SU-DHL-6 (cell line): ENCODE measurements at regions not wholly inside any gene's neighbourhood (a gene's known extent, or its start where the extent isn't known, plus 50 kb on each side); places are given as distances from the start of the nearest gene placed in this dataset.

Experiments
- H2AFZ ChIP-seq: fragments of 200-600 bp; sonication (generic); 2 replicates; pipeline ENCODE4 v1.6.1; 2014; ENCODE audit warnings: low read depth, mild to moderate bottlenecking, moderate library complexity, mixed read lengths, antibody characterized with exemption, low read length; ENCODE audit not compliant: severe bottlenecking
- H3F3A ChIP-seq: fragments of 200-600 bp; shearing (Covaris generic); 2 replicates; pipeline ENCODE4 v1.6.0; 2016; ENCODE audit warnings: antibody characterized with exemption, mild to moderate bottlenecking; ENCODE audit not compliant: insufficient read depth
- H3K27ac ChIP-seq: fragments of 200-600 bp; sonication (generic); 2 replicates; pipeline ENCODE4 v1.5.1; 2016; ENCODE audit warnings: low read depth, mild to moderate bottlenecking, low read length, moderate library complexity, mixed read lengths
- H3K27me3 ChIP-seq: fragments of 200-600 bp; sonication (generic), shearing (Covaris generic); 2 replicates; pipeline ENCODE4 v1.6.0; 2014; ENCODE audit warnings: mild to moderate bottlenecking, low read length
- H3K36me3 ChIP-seq: fragments of 200-600 bp; sonication (generic); 2 replicates; pipeline ENCODE4 v1.6.1; 2014; ENCODE audit warnings: mild to moderate bottlenecking, low read length, mixed read lengths
- H3K4me2 ChIP-seq: fragments of 300-600, 200-600 bp; shearing (Covaris generic), sonication (generic); 2 replicates; pipeline ENCODE4 v1.6.0; 2014; ENCODE audit warnings: low read length, low read depth, mild to moderate bottlenecking; ENCODE audit not compliant: poor library complexity, severe bottlenecking
- H3K4me3 ChIP-seq: fragments of 200-600 bp; sonication (generic); 2 replicates; pipeline ENCODE4 v1.5.1; 2014; ENCODE audit warnings: antibody characterized with exemption, low read length, mild to moderate bottlenecking, mixed read lengths; ENCODE audit not compliant: insufficient read depth, poor library complexity, severe bottlenecking
- H3K79me2 ChIP-seq: fragments of 200-600 bp; sonication (generic); 2 replicates; pipeline ENCODE4 v1.6.1; 2014; ENCODE audit warnings: mild to moderate bottlenecking, low read length, moderate library complexity; ENCODE audit not compliant: insufficient read depth
- H3K9ac ChIP-seq: fragments of 200-600 bp; sonication (generic); 2 replicates; pipeline ENCODE4 v1.7.0; 2014; ENCODE audit warnings: mild to moderate bottlenecking, low read length
- H3K9me2 ChIP-seq: fragments of 200-600 bp; sonication (generic); replicated peaks from 2 replicates; pipeline ENCODE4 v1.6.1; 2014; ENCODE audit warnings: low read length; ENCODE audit not compliant: insufficient read depth
- H3K9me3 ChIP-seq: fragments of 200-600 bp; sonication (generic); 2 replicates; pipeline ENCODE4 v1.6.1; 2014; ENCODE audit warnings: low read length, mixed read lengths; ENCODE audit not compliant: insufficient read depth
- H4K20me1 ChIP-seq: fragments of 200-600 bp; sonication (generic); 2 replicates; pipeline ENCODE4 v1.6.1; 2014; ENCODE audit warnings: low read depth, mild to moderate bottlenecking, antibody characterized with exemption, low read length, moderate library complexity, mixed read lengths
- EZH2phosphoT487 ChIP-seq: fragments of 200-600 bp; sonication (generic), shearing (Covaris generic); conservative IDR thresholded peaks from 2 replicates; pipeline ENCODE4 v1.6.1; 2018; ENCODE audit warnings: mild to moderate bottlenecking, antibody characterized with exemption, low read length, moderate library complexity, mixed read lengths
- TF ChIP-seq, protein P1 (sequence below): fragments of 200-600 bp; sonication (generic); IDR thresholded peaks from one replicate; pipeline ENCODE4 v1.5.1; 2017; ENCODE audit warnings: antibody characterized with exemption, mild to moderate bottlenecking, low read length, moderate library complexity; ENCODE audit not compliant: insufficient read depth, poor library complexity, severe bottlenecking

GRCh38 chr3:118628704-118629341, 405.8 kb downstream of the IGSF11 start:
- Histone ChIP-seq H3K9ac (no peak overlapping the region), H3K36me3 (no peaks in the 10 kb centered on the region), H3F3A (no peaks in the 10 kb centered on the region), H3K9me2 (no peaks in the 10 kb centered on the region), H4K20me1 (no peaks in the 10 kb centered on the region), H3K4me2 (no peak overlapping the region), H3K4me3 (no peak overlapping the region), H3K79me2 (no peaks in the 10 kb centered on the region), H3K27ac (no peak overlapping the region), H3K27me3 (no peaks in the 10 kb centered on the region), H3K9me3 (no peaks in the 10 kb centered on the region), H2AFZ (no peak overlapping the region)
- TF ChIP-seq EZH2phosphoT487 = no peak
- TF ChIP-seq, protein P1, sequence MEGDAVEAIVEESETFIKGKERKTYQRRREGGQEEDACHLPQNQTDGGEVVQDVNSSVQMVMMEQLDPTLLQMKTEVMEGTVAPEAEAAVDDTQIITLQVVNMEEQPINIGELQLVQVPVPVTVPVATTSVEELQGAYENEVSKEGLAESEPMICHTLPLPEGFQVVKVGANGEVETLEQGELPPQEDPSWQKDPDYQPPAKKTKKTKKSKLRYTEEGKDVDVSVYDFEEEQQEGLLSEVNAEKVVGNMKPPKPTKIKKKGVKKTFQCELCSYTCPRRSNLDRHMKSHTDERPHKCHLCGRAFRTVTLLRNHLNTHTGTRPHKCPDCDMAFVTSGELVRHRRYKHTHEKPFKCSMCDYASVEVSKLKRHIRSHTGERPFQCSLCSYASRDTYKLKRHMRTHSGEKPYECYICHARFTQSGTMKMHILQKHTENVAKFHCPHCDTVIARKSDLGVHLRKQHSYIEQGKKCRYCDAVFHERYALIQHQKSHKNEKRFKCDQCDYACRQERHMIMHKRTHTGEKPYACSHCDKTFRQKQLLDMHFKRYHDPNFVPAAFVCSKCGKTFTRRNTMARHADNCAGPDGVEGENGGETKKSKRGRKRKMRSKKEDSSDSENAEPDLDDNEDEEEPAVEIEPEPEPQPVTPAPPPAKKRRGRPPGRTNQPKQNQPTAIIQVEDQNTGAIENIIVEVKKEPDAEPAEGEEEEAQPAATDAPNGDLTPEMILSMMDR = peak; percentile 53

GRCh38 chr3:118629821-118630220, 404.8 kb downstream of the IGSF11 start:
- no peak overlapping the region for H3K4me2 ChIP-seq
- no peak overlapping the region for H3K27ac ChIP-seq
- H3K9me2 ChIP-seq = no peaks in the 10 kb centered on the region
- H3K36me3 ChIP-seq = no peaks in the 10 kb centered on the region
- H4K20me1 ChIP-seq = no peaks in the 10 kb centered on the region
- no peaks in the 10 kb centered on the region for H3K79me2 ChIP-seq
- H3F3A ChIP-seq = no peaks in the 10 kb centered on the region
- no peaks in the 10 kb centered on the region for H3K9me3 ChIP-seq
- H3K4me3 ChIP-seq = no peak overlapping the region
- no peak overlapping the region for H2AFZ ChIP-seq
- H3K27me3 ChIP-seq = no peaks in the 10 kb centered on the region
- no peak overlapping the region for H3K9ac ChIP-seq
- no peak for TF ChIP-seq EZH2phosphoT487
- TF ChIP-seq, protein P1 = no peak

- no peaks in the 10 kb centered on the region for H4K20me1 ChIP-seq
- H3K9me2 ChIP-seq = no peaks in the 10 kb centered on the region
- no peaks in the 10 kb centered on the region for H3K27me3 ChIP-seq
- no peak overlapping the region for H3K9ac ChIP-seq
- no peaks in the 10 kb centered on the region for H3F3A ChIP-seq
- no peaks in the 10 kb centered on the region for H3K36me3 ChIP-seq
- H3K9me3 ChIP-seq = no peaks in the 10 kb centered on the region
- no peak overlapping the region for H3K4me2 ChIP-seq
- H3K4me3 ChIP-seq = no peak overlapping the region
- no peak overlapping the region for H2AFZ ChIP-seq
- H3K27ac ChIP-seq = no peak overlapping the region
- no peaks in the 10 kb centered on the region for H3K79me2 ChIP-seq
- TF ChIP-seq EZH2phosphoT487 = no peak
- TF ChIP-seq, protein P1 = no peak
Measured at GRCh38 chr3:118635711-118636110, 398.9 kb downstream of the IGSF11 start.
